Body of pancreas (tissue), 4 donors: ENCODE measurements at regions not wholly inside any gene's neighbourhood (a gene's known extent, or its start where the extent isn't known, plus 50 kb on each side); places are given as distances from the start of the nearest gene placed in this dataset.
"Not testable (repeated sequence)": the region's sequence is repeated elsewhere in the genome, so short reads cannot be mapped to it uniquely, and the experiment has no call there.

Experiments
- ATAC-seq: fragments of 150-250 bp; one replicate; pipeline ENCODE4 v1.9.1; 2016
- DNase-seq, 4 donors: peaks; one replicate each; pipeline ENCODE4 v3.0.0-alpha.2; 2019
- H3K27ac ChIP-seq, 4 donors: fragments of 200-600 bp; sonication (generic); 1 replicate in 3 of 4; 2 replicates in 1 of 4; pipeline versions ENCODE4 v1.5.1 to v1.6.1; 2016 to 2019; ENCODE audit warnings: mild to moderate bottlenecking in 1 of 4, mixed read lengths in 1 of 4, moderate library complexity in 1 of 4
- H3K27me3 ChIP-seq, 2 donors: fragments of 200-600 bp; sonication (generic); one replicate each; pipeline ENCODE4 v1.6.0; 2016; ENCODE audit warnings: mild to moderate bottlenecking in 1 of 2
- H3K36me3 ChIP-seq, 2 donors: fragments of 200-600 bp; sonication (generic); replicated peaks in 1 of 2; 2 replicates each; pipeline ENCODE4 v1.5.1; 2016; ENCODE audit warnings: low read depth in 2 of 2; ENCODE audit not compliant: insufficient read depth in 1 of 2
- H3K4me1 ChIP-seq: fragments of 200-600 bp; sonication (generic); one replicate; pipeline ENCODE4 v1.6.0; 2016
- H3K4me3 ChIP-seq, 2 donors: fragments of 200-600 bp; sonication (generic); 1 replicate in 1 of 2; 2 replicates in 1 of 2; pipeline ENCODE4 v1.5.1; 2016 to 2019
- H3K9me3 ChIP-seq, 3 donors: fragments of 200-600 bp; sonication (generic); 1 replicate in 2 of 3; 2 replicates in 1 of 3; pipeline ENCODE4 v1.5.1; 2016
- CTCF ChIP-seq, 7 experiments: fragments of 450-650 bp in 4 of 7; fragments of 200-600 bp in 3 of 7; sonication (generic) in 3 of 7; IDR thresholded peaks; one replicate each; pipeline ENCODE4 v1.5.1; 2016 to 2019; ENCODE audit warnings: antibody characterized with exemption in 7 of 7
- POLR2A ChIP-seq, 3 donors: fragments of 450-650 bp; IDR thresholded peaks; one replicate each; pipeline ENCODE4 v1.6.1; 2016; ENCODE audit warnings: antibody characterized with exemption in 3 of 3, mild to moderate bottlenecking in 2 of 3
- WGBS, 2 donors: methylation state at CpG; one replicate each; pipeline ENCODE4 v1.1.5; 2017; 5-methylcytosine and 5-hydroxymethylcytosine counted together
- intact Hi-C: fragments of 100-400 bp; cut with DNase I; formaldehyde crosslinking; loops from one replicate; pipeline ENCODE4 v1.15.1; 2023

- Histone ChIP-seq H3K9me3 (no peaks in the 10 kb centered on the region), H3K27ac (no peak overlapping the region), H3K4me3 (no peak overlapping the region), H3K36me3 (no peaks in the 10 kb centered on the region), H3K27me3 (no peaks in the 10 kb centered on the region), H3K4me1 (no peaks in the 10 kb centered on the region)
- TF ChIP-seq CTCF (IDR thresholded peaks at IDR 0.05) = no peak
- TF ChIP-seq POLR2A (IDR thresholded peaks at IDR 0.05) = no peak
- DNase-seq (no peak), ATAC-seq (no peak)
- 13 to 24% methylated on average over 1 of the region's 1 CpG for WGBS, 2 donors
- intact Hi-C loops = no loop called here
Measured at GRCh38 chr7:68980011-68980410, 618.3 kb upstream of the AUTS2 start.

- WGBS, 2 donors = 33 to 57% methylated on average over 2 of the region's 2 CpGs
Measured at GRCh38 chr7:68980432-68980831, 617.8 kb upstream of the AUTS2 start.

GRCh38 chr7:68984306-68984705 is 614.0 kb upstream of the AUTS2 start:
- intact Hi-C loops = no loop called here
- DNase-seq = no peak
- TF ChIP-seq POLR2A (IDR thresholded peaks at IDR 0.05) (no peak), CTCF (IDR thresholded peaks at IDR 0.05) (no peak)

More at GRCh38 chr7:68980432-68980831, 617.8 kb upstream of the AUTS2 start:
- H3K4me1 ChIP-seq, H3K27ac ChIP-seq, H3K36me3 ChIP-seq, intact Hi-C loops, H3K4me3 ChIP-seq, H3K9me3 ChIP-seq, H3K27me3 ChIP-seq, ATAC-seq: not testable (repeated sequence)
- peak in 1 of 4 donors; percentile 2 for DNase-seq

GRCh38 chr7:68994841-68995240 is 603.4 kb upstream of the AUTS2 start:
- no peak overlapping the region for H3K27ac ChIP-seq
- no peak overlapping the region for H3K4me3 ChIP-seq
- no peaks in the 10 kb centered on the region for H3K27me3 ChIP-seq
- ATAC-seq = no peak
- intact Hi-C loops = no loop called here
- no peaks in the 10 kb centered on the region for H3K36me3 ChIP-seq
- DNase-seq = no peak
- no peaks in the 10 kb centered on the region for H3K9me3 ChIP-seq
- no peak for TF ChIP-seq POLR2A (IDR thresholded peaks at IDR 0.05)
- no peak for TF ChIP-seq CTCF (IDR thresholded peaks at IDR 0.05)
- no peaks in the 10 kb centered on the region for H3K4me1 ChIP-seq
- 56 to 75% methylated on average over 3 of the region's 3 CpGs for WGBS, 2 donors

More at GRCh38 chr7:68984306-68984705, 614.0 kb upstream of the AUTS2 start:
- WGBS, 2 donors = 55 to 61% methylated on average over 7 of the region's 7 CpGs
- Histone ChIP-seq H3K36me3 (no peaks in the 10 kb centered on the region), H3K4me3 (no peak overlapping the region), H3K27ac (no peak overlapping the region), H3K9me3 (peaks cover 0 to 16% (median 0%) of the 10 kb centered on the region in 3 donors), H3K4me1 (no peaks in the 10 kb centered on the region), H3K27me3 (no peaks in the 10 kb centered on the region)
- no peak for ATAC-seq

GRCh38 chr7:68998136-68998535 is 600.1 kb upstream of the AUTS2 start:
- intact Hi-C loops = no loop called here
- TF ChIP-seq CTCF (IDR thresholded peaks at IDR 0.05) = no peak
- TF ChIP-seq POLR2A (IDR thresholded peaks at IDR 0.05) = no peak
- whole genome bisulfite sequencing, 2 donors = 67 to 72% methylated on average over 3 of the region's 3 CpGs

More at GRCh38 chr7:68998136-68998535, 600.1 kb upstream of the AUTS2 start:
- ATAC-seq = no peak
- H3K27ac ChIP-seq = no peak overlapping the region
- peaks cover 0 to 13% (median 0%) of the 10 kb centered on the region in 3 donors for H3K9me3 ChIP-seq
- no peak for DNase-seq
- no peaks in the 10 kb centered on the region for H3K36me3 ChIP-seq
- H3K4me1 ChIP-seq = no peaks in the 10 kb centered on the region
- no peaks in the 10 kb centered on the region for H3K27me3 ChIP-seq
- H3K4me3 ChIP-seq = no peak overlapping the region
